Esophagus muscularis mucosa (tissue), 4 donors: ENCODE measurements at regions not wholly inside any gene's neighbourhood (a gene's known extent, or its start where the extent isn't known, plus 50 kb on each side); places are given as distances from the start of the nearest gene placed in this dataset.

Source experiments
- DNase-seq: peaks from one replicate; pipeline ENCODE4 v3.0.0-alpha.2; 2017; ENCODE audit errors: extremely low spot score
- H3K27ac ChIP-seq, 4 donors: fragments of 200-600 bp; sonication (generic); replicated peaks in 1 of 4; 1 replicate in 3 of 4; 2 replicates in 1 of 4; pipeline ENCODE4 v1.5.1; 2016 to 2019; ENCODE audit warnings: mild to moderate bottlenecking in 1 of 4
- H3K27me3 ChIP-seq, 4 donors: fragments of 200-600 bp; sonication (generic); one replicate each; pipeline versions ENCODE4 v1.5.1 to v1.6.0; 2016 to 2019
- H3K36me3 ChIP-seq, 4 donors: fragments of 200-600 bp; sonication (generic); one replicate each; pipeline ENCODE4 v1.5.1; 2016 to 2019
- H3K4me1 ChIP-seq, 4 donors: fragments of 200-600 bp; sonication (generic); one replicate each; pipeline ENCODE4 v1.5.1; 2016 to 2019
- H3K4me3 ChIP-seq, 4 donors: fragments of 200-600 bp; sonication (generic); 1 replicate in 2 of 4; 2 replicates in 2 of 4; pipeline ENCODE4 v1.5.1; 2016 to 2019; ENCODE audit warnings: mild to moderate bottlenecking in 4 of 4, moderate library complexity in 1 of 4
- H3K9me3 ChIP-seq, 4 donors: fragments of 200-600 bp; sonication (generic); 1 replicate in 3 of 4; 2 replicates in 1 of 4; pipeline ENCODE4 v1.5.1; 2016 to 2019
- CTCF ChIP-seq, 3 experiments: fragments of 200-600 bp in 2 of 3; fragments of 450-650 bp in 1 of 3; sonication (generic) in 2 of 3; IDR thresholded peaks; one replicate each; pipeline ENCODE4 v1.5.1; 2017 to 2019; ENCODE audit warnings: antibody characterized with exemption in 3 of 3, mild to moderate bottlenecking in 2 of 3, moderate library complexity in 1 of 3
- EP300 ChIP-seq: sonication (generic); formaldehyde crosslinking; IDR thresholded peaks from one replicate; pipeline ENCODE4 v1.6.1; 2017; ENCODE audit warnings: antibody characterized with exemption
- POLR2A ChIP-seq: fragments of 450-650 bp; IDR thresholded peaks from one replicate; pipeline ENCODE4 v1.6.1; 2017; ENCODE audit warnings: antibody characterized with exemption, moderate library complexity, mild to moderate bottlenecking, low read depth
- POLR2AphosphoS5 ChIP-seq, 2 donors: sonication (generic); formaldehyde crosslinking; IDR thresholded peaks; one replicate each; pipeline ENCODE4 v1.6.1; 2017; ENCODE audit warnings: antibody characterized with exemption in 2 of 2
- WGBS: methylation state at CpG from one replicate; pipeline ENCODE4 v1.1.5; 2018; 5-methylcytosine and 5-hydroxymethylcytosine counted together
- intact Hi-C: fragments of 100-400 bp; cut with DNase I; formaldehyde crosslinking; loops from one replicate; pipeline ENCODE4 v1.15.1; 2023

- Histone ChIP-seq H3K4me3 (no peak overlapping the region), H3K4me1 (no peaks in the 10 kb centered on the region), H3K36me3 (no peaks in the 10 kb centered on the region), H3K27ac (no peak overlapping the region), H3K9me3 (no peaks in the 10 kb centered on the region), H3K27me3 (no peaks in the 10 kb centered on the region)
- intact Hi-C loops: no loop called here
- TF ChIP-seq CTCF (IDR thresholded peaks at IDR 0.05) (no peak), POLR2A (no peak), POLR2AphosphoS5 (IDR thresholded peaks at IDR 0.05) (no peak), EP300 (no peak)
- DNase-seq: no peak
- 44% methylated on average over 4 of the region's 4 CpGs for WGBS
Observed at GRCh38 chr7:31284106-31284505, 56.4 kb downstream of the NEUROD6 start.

GRCh38 chr7:31271641-31272405 lies 68.7 kb downstream of the NEUROD6 start:
- Histone ChIP-seq H3K9me3 (no peaks in the 10 kb centered on the region), H3K27me3 (peaks cover 0 to 7% (median 3%) of the 10 kb centered on the region in 4 donors), H3K36me3 (no peaks in the 10 kb centered on the region), H3K4me1 (peaks cover 0 to 4% (median 0%) of the 10 kb centered on the region in 4 donors), H3K4me3 (no peak overlapping the region), H3K27ac (no peak overlapping the region)
- WGBS: 63% methylated on average over 5 of the region's 5 CpGs
- TF ChIP-seq POLR2A (no peak), POLR2AphosphoS5 (IDR thresholded peaks at IDR 0.05) (no peak), CTCF (IDR thresholded peaks at IDR 0.05) (no peak)
- no peak for DNase-seq
- intact Hi-C loops: no loop called here

- TF ChIP-seq POLR2AphosphoS5 (IDR thresholded peaks at IDR 0.05) (no peak), POLR2A (no peak), CTCF (IDR thresholded peaks at IDR 0.05) (no peak), EP300 (no peak)
- intact Hi-C loops: no loop called here
Observed at GRCh38 chr7:31267486-31267885, 73.0 kb downstream of the NEUROD6 start.

GRCh38 chr7:31263338-31263737 lies 77.2 kb downstream of the NEUROD6 start:
- Histone ChIP-seq H3K4me1 (no peaks in the 10 kb centered on the region), H3K36me3 (no peaks in the 10 kb centered on the region), H3K4me3 (no peak overlapping the region), H3K27ac (no peak overlapping the region), H3K9me3 (no peaks in the 10 kb centered on the region), H3K27me3 (no peaks in the 10 kb centered on the region)
- WGBS: 60% methylated on average over 2 of the region's 2 CpGs
- TF ChIP-seq EP300 (no peak), POLR2AphosphoS5 (IDR thresholded peaks at IDR 0.05) (no peak), CTCF (IDR thresholded peaks at IDR 0.05) (no peak), POLR2A (no peak)
- intact Hi-C loops: no loop called here
- DNase-seq: no peak

More at GRCh38 chr7:31267486-31267885, 73.0 kb downstream of the NEUROD6 start:
- 63% methylated on average over 1 of the region's 1 CpG for WGBS
- peaks cover 0 to 3% (median 0%) of the 10 kb centered on the region in 4 donors for H3K4me1 ChIP-seq
- no peak overlapping the region for H3K4me3 ChIP-seq
- DNase-seq: no peak
- no peak overlapping the region for H3K27ac ChIP-seq
- H3K36me3 ChIP-seq: no peaks in the 10 kb centered on the region
- H3K9me3 ChIP-seq: no peaks in the 10 kb centered on the region
- no peaks in the 10 kb centered on the region for H3K27me3 ChIP-seq

GRCh38 chr7:31261341-31261740 lies 79.2 kb downstream of the NEUROD6 start:
- Histone ChIP-seq H3K4me3 (no peak overlapping the region), H3K27me3 (no peaks in the 10 kb centered on the region), H3K9me3 (no peaks in the 10 kb centered on the region), H3K4me1 (no peaks in the 10 kb centered on the region), H3K27ac (no peak overlapping the region), H3K36me3 (no peaks in the 10 kb centered on the region)
- no peak for TF ChIP-seq EP300
- no peak for TF ChIP-seq CTCF (IDR thresholded peaks at IDR 0.05)
- TF ChIP-seq POLR2A: no peak
- no peak for TF ChIP-seq POLR2AphosphoS5 (IDR thresholded peaks at IDR 0.05)
- 44% methylated on average over 6 of the region's 7 CpGs for WGBS
- intact Hi-C loops: no loop called here
- no peak for DNase-seq
